ENCODE measurements at regions not wholly inside any gene's neighbourhood (a gene's known extent, or its start where the extent isn't known, plus 50 kb on each side); places are given as distances from the start of the nearest gene placed in this dataset.

DNA sequence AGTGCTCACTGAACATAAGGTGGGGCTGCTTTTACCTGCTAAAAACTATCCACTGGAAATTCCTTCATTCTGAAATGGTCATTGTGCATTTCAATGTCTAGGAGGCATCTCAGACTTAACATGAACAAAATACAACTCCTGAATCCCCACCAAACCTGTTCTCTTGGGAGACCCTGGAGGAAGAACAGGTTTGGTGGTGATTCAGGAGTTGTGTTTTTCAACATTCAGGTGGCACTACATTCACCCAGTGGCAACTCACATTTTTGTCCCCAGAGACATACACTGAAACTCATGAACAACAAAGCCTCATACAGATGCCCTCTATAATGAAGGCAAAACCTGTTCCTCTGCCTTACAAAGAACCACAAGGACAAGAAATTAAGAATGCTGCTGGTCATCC is 64.3 kb upstream of the CYP2D6 start:
- TF ChIP-seq POLR2A (IDR thresholded peaks at IDR 0.05): no peak
- TF ChIP-seq POLR2AphosphoS5 (IDR thresholded peaks at IDR 0.05): no peak
- TF ChIP-seq, protein P1, sequence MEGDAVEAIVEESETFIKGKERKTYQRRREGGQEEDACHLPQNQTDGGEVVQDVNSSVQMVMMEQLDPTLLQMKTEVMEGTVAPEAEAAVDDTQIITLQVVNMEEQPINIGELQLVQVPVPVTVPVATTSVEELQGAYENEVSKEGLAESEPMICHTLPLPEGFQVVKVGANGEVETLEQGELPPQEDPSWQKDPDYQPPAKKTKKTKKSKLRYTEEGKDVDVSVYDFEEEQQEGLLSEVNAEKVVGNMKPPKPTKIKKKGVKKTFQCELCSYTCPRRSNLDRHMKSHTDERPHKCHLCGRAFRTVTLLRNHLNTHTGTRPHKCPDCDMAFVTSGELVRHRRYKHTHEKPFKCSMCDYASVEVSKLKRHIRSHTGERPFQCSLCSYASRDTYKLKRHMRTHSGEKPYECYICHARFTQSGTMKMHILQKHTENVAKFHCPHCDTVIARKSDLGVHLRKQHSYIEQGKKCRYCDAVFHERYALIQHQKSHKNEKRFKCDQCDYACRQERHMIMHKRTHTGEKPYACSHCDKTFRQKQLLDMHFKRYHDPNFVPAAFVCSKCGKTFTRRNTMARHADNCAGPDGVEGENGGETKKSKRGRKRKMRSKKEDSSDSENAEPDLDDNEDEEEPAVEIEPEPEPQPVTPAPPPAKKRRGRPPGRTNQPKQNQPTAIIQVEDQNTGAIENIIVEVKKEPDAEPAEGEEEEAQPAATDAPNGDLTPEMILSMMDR (IDR thresholded peaks at IDR 0.05): no peak

Measured in breast epithelium (tissue), 3 donors.